Sigmoid colon (tissue), 6 donors: ENCODE measurements at regions not wholly inside any gene's neighbourhood (a gene's known extent, or its start where the extent isn't known, plus 50 kb on each side); places are given as distances from the start of the nearest gene placed in this dataset.

Source experiments
- DNase-seq: peaks from one replicate; pipeline ENCODE4 v3.0.0-alpha.2; 2019
- H3K27ac ChIP-seq, 4 donors: fragments of 200-600 bp; sonication (generic); one replicate each; pipeline ENCODE4 v1.5.1; 2016 to 2019; ENCODE audit warnings: mild to moderate bottlenecking in 1 of 4
- H3K27me3 ChIP-seq, 3 donors: fragments of 200-600 bp; sonication (generic); one replicate each; pipeline ENCODE4 v1.5.1; 2019; ENCODE audit warnings: mild to moderate bottlenecking in 1 of 3
- H3K36me3 ChIP-seq, 4 donors: fragments of 200-600 bp; sonication (generic); one replicate each; pipeline ENCODE4 v1.5.1; 2016 to 2019
- H3K4me1 ChIP-seq, 4 donors: fragments of 200-600 bp; sonication (generic); one replicate each; pipeline ENCODE4 v1.5.1; 2017 to 2019
- H3K4me3 ChIP-seq, 4 donors: fragments of 200-600 bp; sonication (generic); one replicate each; pipeline ENCODE4 v1.5.1; 2017 to 2019; ENCODE audit warnings: mild to moderate bottlenecking in 2 of 4, moderate library complexity in 1 of 4
- H3K9me3 ChIP-seq, 4 donors: fragments of 200-600 bp in 3 of 4; sonication (generic) in 3 of 4; one replicate each; pipeline versions ENCODE4 v1.5.1 to v1.6.1; 2013 to 2019
- EP300 ChIP-seq, 4 donors: sonication (generic); formaldehyde crosslinking; IDR thresholded peaks; one replicate each; pipeline ENCODE4 v1.6.1; 2017; ENCODE audit warnings: antibody characterized with exemption in 4 of 4
- POLR2A ChIP-seq, 2 donors: fragments of 450-650 bp; IDR thresholded peaks; one replicate each; pipeline ENCODE4 v1.6.1; 2016; ENCODE audit warnings: antibody characterized with exemption in 2 of 2, mild to moderate bottlenecking in 2 of 2, moderate library complexity in 2 of 2
- POLR2AphosphoS5 ChIP-seq, 4 donors: sonication (generic); formaldehyde crosslinking; IDR thresholded peaks; one replicate each; pipeline ENCODE4 v1.6.1; 2017; ENCODE audit warnings: antibody characterized with exemption in 4 of 4
- WGBS, 2 donors: extraction: QIAGEN DNeasy Blood & Tissue Kit; methylation state at CpG; one replicate each; pipeline ENCODE4 v1.1.7; 2013; 5-methylcytosine and 5-hydroxymethylcytosine counted together
- intact Hi-C: fragments of 100-400 bp; cut with DNase I; formaldehyde crosslinking; loops from one replicate; pipeline ENCODE4 v1.15.1; 2023
- TF ChIP-seq, protein P1 (sequence below), 4 experiments: fragments of 450-650 bp in 3 of 4; fragments of 200-600 bp in 1 of 4; IDR thresholded peaks; one replicate each; pipeline ENCODE4 v1.5.1; 2016 to 2019; ENCODE audit warnings: antibody characterized with exemption in 4 of 4, mild to moderate bottlenecking in 3 of 4, moderate library complexity in 2 of 4
- donor health status: healthy with polysubstance abuse.
- donor health status: healthy.

DNA sequence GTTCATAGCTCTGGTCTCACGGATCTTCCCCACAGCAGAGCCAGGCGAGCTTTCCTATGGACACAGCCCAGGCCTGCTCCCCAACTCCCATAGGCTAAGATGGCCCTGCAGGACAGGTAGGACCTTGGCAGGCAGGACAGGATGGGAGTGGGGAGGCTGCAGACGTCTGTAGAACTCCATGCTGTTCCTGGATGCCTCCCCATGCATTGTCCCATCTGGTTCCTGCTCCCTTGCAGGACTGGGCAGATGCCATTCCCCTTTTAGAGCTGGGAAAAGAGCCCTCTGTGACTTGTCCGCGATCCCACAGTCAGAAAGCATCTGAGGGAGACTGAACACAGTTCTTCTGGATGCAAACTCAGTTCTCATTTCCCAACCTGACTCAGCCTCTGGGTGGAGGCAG lies 71.9 kb upstream of the ATP5PO start:
- Histone ChIP-seq H3K4me3 (no peak overlapping the region), H3K36me3 (no peaks in the 10 kb centered on the region), H3K27me3 (no peaks in the 10 kb centered on the region), H3K27ac (no peak overlapping the region), H3K4me1 (no peaks in the 10 kb centered on the region), H3K9me3 (no peaks in the 10 kb centered on the region)
- no peak for DNase-seq
- WGBS, 2 donors: 91 to 92% methylated on average over 5 of the region's 5 CpGs
- intact Hi-C loops: no loop called here
- TF ChIP-seq POLR2A (IDR thresholded peaks at IDR 0.05): no peak
- TF ChIP-seq, protein P1, sequence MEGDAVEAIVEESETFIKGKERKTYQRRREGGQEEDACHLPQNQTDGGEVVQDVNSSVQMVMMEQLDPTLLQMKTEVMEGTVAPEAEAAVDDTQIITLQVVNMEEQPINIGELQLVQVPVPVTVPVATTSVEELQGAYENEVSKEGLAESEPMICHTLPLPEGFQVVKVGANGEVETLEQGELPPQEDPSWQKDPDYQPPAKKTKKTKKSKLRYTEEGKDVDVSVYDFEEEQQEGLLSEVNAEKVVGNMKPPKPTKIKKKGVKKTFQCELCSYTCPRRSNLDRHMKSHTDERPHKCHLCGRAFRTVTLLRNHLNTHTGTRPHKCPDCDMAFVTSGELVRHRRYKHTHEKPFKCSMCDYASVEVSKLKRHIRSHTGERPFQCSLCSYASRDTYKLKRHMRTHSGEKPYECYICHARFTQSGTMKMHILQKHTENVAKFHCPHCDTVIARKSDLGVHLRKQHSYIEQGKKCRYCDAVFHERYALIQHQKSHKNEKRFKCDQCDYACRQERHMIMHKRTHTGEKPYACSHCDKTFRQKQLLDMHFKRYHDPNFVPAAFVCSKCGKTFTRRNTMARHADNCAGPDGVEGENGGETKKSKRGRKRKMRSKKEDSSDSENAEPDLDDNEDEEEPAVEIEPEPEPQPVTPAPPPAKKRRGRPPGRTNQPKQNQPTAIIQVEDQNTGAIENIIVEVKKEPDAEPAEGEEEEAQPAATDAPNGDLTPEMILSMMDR (IDR thresholded peaks at IDR 0.05): no peak
- TF ChIP-seq POLR2AphosphoS5 (IDR thresholded peaks at IDR 0.05): no peak
- TF ChIP-seq EP300 (IDR thresholded peaks at IDR 0.05): no peak

DNA sequence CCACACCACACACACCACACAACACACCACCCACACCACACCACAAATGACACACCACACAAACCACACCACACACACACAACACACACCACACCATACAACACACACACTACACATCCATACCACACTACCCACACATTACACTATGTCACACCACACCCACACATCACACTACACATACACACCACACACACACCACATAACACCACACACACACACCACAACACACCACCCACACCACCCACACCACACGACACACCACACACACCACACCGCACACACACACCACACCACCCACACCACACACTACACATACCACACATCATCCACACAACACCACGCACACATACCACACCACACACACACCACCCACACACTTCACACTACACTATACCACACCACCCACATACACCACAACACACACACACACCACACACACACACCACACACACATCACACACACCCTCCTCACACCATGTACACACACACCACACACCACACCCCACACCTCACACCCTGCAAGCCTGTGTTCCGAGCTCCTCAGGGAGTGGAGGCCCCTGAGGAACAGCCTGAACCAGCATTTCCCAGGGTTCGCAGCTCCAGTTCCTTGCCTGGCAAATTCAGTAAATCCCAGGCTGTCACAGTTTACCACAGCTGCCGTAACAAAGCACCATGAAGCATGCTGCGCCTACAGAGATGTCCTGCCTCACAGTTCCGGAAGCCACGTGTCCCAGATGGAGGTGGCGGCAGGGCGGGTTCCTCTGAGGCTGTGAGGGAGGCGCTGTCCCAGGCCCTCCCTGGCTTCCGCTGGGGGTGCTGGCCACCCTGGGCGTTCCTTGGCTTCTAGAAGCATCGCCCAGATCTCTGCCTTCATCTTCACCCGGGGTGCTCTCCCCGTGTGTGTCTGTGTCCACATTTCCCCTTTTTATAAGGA lies 69.8 kb upstream of the ATP5PO start:
- H3K27ac ChIP-seq: no peak overlapping the region
- WGBS, 2 donors: 81 to 85% methylated on average over 17 of the region's 17 CpGs
- H3K4me3 ChIP-seq: no peak overlapping the region
- DNase-seq: no peak
- TF ChIP-seq POLR2A (IDR thresholded peaks at IDR 0.05) (no peak), POLR2AphosphoS5 (IDR thresholded peaks at IDR 0.05) (no peak), EP300 (IDR thresholded peaks at IDR 0.05) (no peak)
- TF ChIP-seq, protein P1 (IDR thresholded peaks at IDR 0.05): no peak
- H3K27me3 ChIP-seq: no peaks in the 10 kb centered on the region
- no peaks in the 10 kb centered on the region for H3K36me3 ChIP-seq
- intact Hi-C loops: no loop called here
- H3K4me1 ChIP-seq: no peaks in the 10 kb centered on the region
- H3K9me3 ChIP-seq: no peaks in the 10 kb centered on the region

DNA sequence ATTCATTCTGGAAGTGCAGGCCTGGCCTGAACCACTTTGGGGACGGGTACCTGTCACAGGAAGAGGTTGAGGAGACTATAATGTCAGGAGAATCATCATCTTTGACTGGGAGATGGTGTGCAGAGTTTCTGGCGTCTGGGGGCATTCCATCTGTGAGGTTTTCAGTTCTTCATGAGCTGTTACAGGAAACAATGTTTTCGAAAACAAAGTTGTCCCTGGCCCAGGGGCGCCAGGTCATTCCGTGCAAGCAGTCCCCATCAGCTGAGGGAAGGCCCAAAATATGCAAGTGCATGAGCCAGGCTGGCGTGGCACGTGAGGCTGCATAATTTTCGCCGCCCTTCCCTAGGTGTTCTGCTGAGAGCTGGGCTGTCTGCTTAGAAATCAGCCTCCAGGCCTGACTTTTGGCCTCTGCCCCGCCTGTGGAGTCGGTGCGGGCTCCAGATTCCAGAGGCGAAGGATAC lies 68.4 kb upstream of the ATP5PO start:
- Histone ChIP-seq H3K4me1 (no peaks in the 10 kb centered on the region), H3K27me3 (no peaks in the 10 kb centered on the region), H3K9me3 (no peaks in the 10 kb centered on the region), H3K36me3 (no peaks in the 10 kb centered on the region), H3K4me3 (no peak overlapping the region), H3K27ac (no peak overlapping the region)
- DNase-seq: no peak
- no peak for TF ChIP-seq POLR2AphosphoS5 (IDR thresholded peaks at IDR 0.05)
- intact Hi-C loops: no loop called here
- WGBS, 2 donors: 88 to 90% methylated on average over 13 of the region's 13 CpGs

DNA sequence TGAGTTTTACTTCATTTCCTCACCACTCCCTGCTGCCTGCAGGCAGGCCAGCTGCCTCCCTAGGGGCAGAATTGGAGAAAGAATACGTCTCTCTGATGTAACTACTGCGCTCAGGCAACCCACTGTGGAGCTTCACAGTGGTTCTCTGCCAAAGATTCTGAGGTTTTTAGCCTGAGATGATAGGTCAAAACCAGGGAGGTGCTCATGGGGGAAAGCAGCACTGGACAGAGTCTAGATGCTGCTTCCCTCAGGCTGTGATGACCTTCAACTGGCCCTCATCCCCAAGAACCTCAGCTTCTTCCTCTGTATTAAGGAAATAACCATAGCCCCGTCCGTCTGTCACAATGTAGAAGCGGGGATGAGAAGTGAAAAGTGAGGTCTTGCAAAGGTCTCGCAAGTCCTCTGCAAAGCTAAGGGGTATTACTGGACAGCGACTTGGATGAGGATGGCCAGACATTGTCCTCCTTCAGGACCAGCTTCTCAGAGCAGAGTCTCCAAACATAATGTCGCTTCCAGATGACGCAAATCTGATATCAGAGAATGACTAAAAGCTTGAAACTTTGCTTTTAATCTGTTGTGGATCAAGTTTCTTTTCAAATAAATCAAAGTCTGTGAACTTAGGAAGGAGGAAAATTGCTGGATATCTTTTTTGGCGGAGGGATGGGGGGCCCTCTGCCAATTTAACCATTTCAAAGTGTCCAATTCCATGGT lies 65.9 kb upstream of the ATP5PO start:
- 84 to 85% methylated on average over 10 of the region's 10 CpGs for WGBS, 2 donors
- intact Hi-C loops: no loop called here
- no peak overlapping the region for H3K27ac ChIP-seq
- TF ChIP-seq POLR2AphosphoS5 (IDR thresholded peaks at IDR 0.05) (no peak), POLR2A (IDR thresholded peaks at IDR 0.05) (no peak), EP300 (IDR thresholded peaks at IDR 0.05) (no peak)
- TF ChIP-seq, protein P1 (IDR thresholded peaks at IDR 0.05): no peak
- peaks cover 0 to 5% (median 1%) of the 10 kb centered on the region in 4 donors for H3K4me1 ChIP-seq
- no peak overlapping the region for H3K4me3 ChIP-seq
- H3K27me3 ChIP-seq: no peaks in the 10 kb centered on the region
- no peak for DNase-seq
- H3K36me3 ChIP-seq: no peaks in the 10 kb centered on the region
- H3K9me3 ChIP-seq: no peaks in the 10 kb centered on the region

DNA sequence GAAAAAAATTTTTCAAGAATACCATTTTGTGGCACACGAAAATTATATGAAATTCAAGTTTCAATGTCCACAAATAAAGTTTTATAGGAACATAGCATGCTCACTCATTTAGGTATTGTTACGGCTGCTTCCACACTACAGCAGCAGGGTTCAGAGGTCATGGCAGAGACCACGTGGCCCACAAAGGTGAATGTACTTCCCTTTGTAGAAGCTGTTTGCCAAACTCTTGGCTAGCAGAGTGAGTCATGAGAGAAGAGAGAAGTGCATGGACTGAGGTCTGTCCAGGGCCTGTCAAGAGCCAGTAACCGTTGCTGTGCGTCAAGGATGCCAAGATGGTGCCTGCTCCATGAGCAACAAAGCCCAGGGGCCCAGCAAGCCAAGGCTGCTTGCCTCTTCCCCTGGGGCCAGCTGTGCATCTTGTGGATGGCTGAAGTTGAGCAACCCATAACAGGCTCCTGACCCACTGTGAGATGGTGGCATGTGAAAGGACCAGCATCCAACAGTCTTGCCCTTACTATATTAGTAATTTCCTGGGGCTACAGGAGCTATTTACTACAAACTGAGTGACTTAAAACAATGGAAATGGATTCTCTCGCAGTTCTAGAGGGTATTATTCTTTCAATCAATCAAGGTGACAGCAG lies 64.8 kb upstream of the ATP5PO start:
- TF ChIP-seq POLR2A (IDR thresholded peaks at IDR 0.05): no peak
- TF ChIP-seq, protein P1 (IDR thresholded peaks at IDR 0.05): no peak
- no peak for TF ChIP-seq POLR2AphosphoS5 (IDR thresholded peaks at IDR 0.05)
- TF ChIP-seq EP300 (IDR thresholded peaks at IDR 0.05): no peak
- H3K27me3 ChIP-seq: no peaks in the 10 kb centered on the region

More for the DNA sequence above, 64.8 kb upstream of the ATP5PO start:
- WGBS, 2 donors: 75 to 82% methylated on average over 6 of the region's 6 CpGs
- Histone ChIP-seq H3K4me1 (peaks cover 0 to 14% (median 5%) of the 10 kb centered on the region in 4 donors), H3K36me3 (no peaks in the 10 kb centered on the region), H3K4me3 (no peak overlapping the region), H3K27ac (no peak overlapping the region), H3K9me3 (no peaks in the 10 kb centered on the region)
- DNase-seq: no peak
- intact Hi-C loops: no loop called here
